CD14-positive monocyte (primary cell): ENCODE measurements at regions not wholly inside any gene's neighbourhood (a gene's known extent, or its start where the extent isn't known, plus 50 kb on each side); places are given as distances from the start of the nearest gene placed in this dataset.

Experiments
- DNase-seq, 3 donors: peaks; one replicate each; pipeline ENCODE4 v3.0.0-alpha.2; 2011 to 2022
- H2AFZ ChIP-seq: 2 replicates; pipeline ENCODE4 v1.6.0; 2012; ENCODE audit warnings: mild to moderate bottlenecking, low read depth, low read length, inconsistent platforms; ENCODE audit not compliant: insufficient read depth, poor library complexity, severe bottlenecking
- H3K27ac ChIP-seq, 2 donors: 1 replicate in 1 of 2; 2 replicates in 1 of 2; pipeline ENCODE4 v1.5.1; 2012 to 2013; ENCODE audit warnings: low read length in 2 of 2, control low read depth in 1 of 2, inconsistent platforms in 1 of 2, low read depth in 1 of 2, mild to moderate bottlenecking in 1 of 2
- H3K27me3 ChIP-seq, 2 donors: one replicate each; pipeline versions ENCODE4 v1.6.0 to v1.6.1; 2011 to 2013; ENCODE audit warnings: low read length in 2 of 2; ENCODE audit not compliant: control insufficient read depth in 2 of 2, insufficient read depth in 2 of 2
- H3K36me3 ChIP-seq, 2 donors: replicated peaks in 1 of 2; 1 replicate in 1 of 2; 2 replicates in 1 of 2; pipeline versions ENCODE4 v1.5.1 to v1.6.1; 2012 to 2013; ENCODE audit warnings: low read length in 2 of 2, control low read depth in 1 of 2, inconsistent platforms in 1 of 2, mild to moderate bottlenecking in 1 of 2; ENCODE audit not compliant: insufficient read depth in 2 of 2, control insufficient read depth in 1 of 2
- H3K4me1 ChIP-seq, 2 donors: 1 replicate in 1 of 2; 2 replicates in 1 of 2; pipeline versions ENCODE4 v1.5.1 to v1.6.1; 2012 to 2013; ENCODE audit warnings: low read length in 2 of 2, control low read depth in 1 of 2, inconsistent platforms in 1 of 2, mild to moderate bottlenecking in 1 of 2, moderate library complexity in 1 of 2; ENCODE audit not compliant: insufficient read depth in 2 of 2, control insufficient read depth in 1 of 2
- H3K4me2 ChIP-seq: replicated peaks from 2 replicates; pipeline ENCODE3; 2012; ENCODE audit warnings: low read length, moderate library complexity, mild to moderate bottlenecking; ENCODE audit not compliant: poor library complexity, severe bottlenecking; ENCODE audit errors: extremely low read depth
- H3K4me3 ChIP-seq, 3 experiments: fragments of 200-600 bp in 1 of 3; sonication (generic) in 1 of 3; replicated peaks in 1 of 3; 1 replicate in 2 of 3; 2 replicates in 1 of 3; pipeline ENCODE4 v1.5.1; 2011 to 2013; ENCODE audit warnings: low read length in 3 of 3, mild to moderate bottlenecking in 3 of 3, control low read depth in 2 of 3, low read depth in 2 of 3, inconsistent platforms in 1 of 3, moderate library complexity in 1 of 3
- H3K79me2 ChIP-seq: 2 replicates; pipeline ENCODE4 v1.6.0; 2012; ENCODE audit warnings: mild to moderate bottlenecking, control low read depth, inconsistent platforms, low read length, moderate library complexity; ENCODE audit not compliant: insufficient read depth
- H3K9ac ChIP-seq: 2 replicates; pipeline ENCODE4 v1.6.0; 2017; ENCODE audit warnings: low read length, mild to moderate bottlenecking; ENCODE audit not compliant: insufficient read depth, poor library complexity, severe bottlenecking
- H3K9me3 ChIP-seq, 2 donors: replicated peaks in 1 of 2; 1 replicate in 1 of 2; 2 replicates in 1 of 2; pipeline versions ENCODE4 v1.5.1 to v1.6.1; 2012 to 2013; ENCODE audit warnings: low read length in 2 of 2, control low read depth in 1 of 2; ENCODE audit not compliant: control insufficient read depth in 1 of 2, insufficient read depth in 1 of 2
- H4K20me1 ChIP-seq: 2 replicates; pipeline ENCODE4 v1.6.0; 2012; ENCODE audit warnings: mild to moderate bottlenecking, low read length, control low read depth, moderate library complexity; ENCODE audit not compliant: insufficient read depth
- H3K27ac Mint-ChIP-seq, 7 donors: one replicate each; pipeline ENCODE4 v1.8.0; 2020; ENCODE audit warnings: mild to moderate bottlenecking in 7 of 7, mixed read lengths in 7 of 7, moderate library complexity in 6 of 7, inconsistent platforms in 2 of 7
- H3K27me3 Mint-ChIP-seq, 3 donors: one replicate each; pipeline ENCODE4 v1.8.0; 2021 to 2022; ENCODE audit warnings: low read depth in 3 of 3, mild to moderate bottlenecking in 3 of 3, mixed read lengths in 3 of 3, moderate library complexity in 3 of 3, inconsistent platforms in 1 of 3
- H3K36me3 Mint-ChIP-seq, 2 donors: one replicate each; pipeline ENCODE4 v1.8.0; 2020; ENCODE audit warnings: mixed read lengths in 2 of 2, inconsistent platforms in 1 of 2, mild to moderate bottlenecking in 1 of 2
- H3K4me1 Mint-ChIP-seq: one replicate; pipeline ENCODE4 v1.8.0; 2020; ENCODE audit warnings: mild to moderate bottlenecking, mixed read lengths
- H3K4me3 Mint-ChIP-seq, 2 donors: one replicate each; pipeline ENCODE4 v1.8.0; 2020; ENCODE audit warnings: mild to moderate bottlenecking in 2 of 2, mixed read lengths in 2 of 2, moderate library complexity in 1 of 2
- H3K9me3 Mint-ChIP-seq, 7 donors: one replicate each; pipeline ENCODE4 v1.8.0; 2020 to 2022; ENCODE audit warnings: mixed read lengths in 7 of 7, mild to moderate bottlenecking in 6 of 7, moderate library complexity in 6 of 7, inconsistent platforms in 2 of 7
- CTCF ChIP-seq: fragments of 200-600 bp; IDR thresholded peaks from one replicate; pipeline ENCODE4 v1.8.0; 2022; ENCODE audit warnings: antibody characterized with exemption, mild to moderate bottlenecking
- WGBS: methylation state at CpG from one replicate; pipeline ENCODE4 v1.1.5; 2013; ENCODE audit warnings: missing lambda C conversion rate; ENCODE audit not compliant: insufficient coverage; 5-methylcytosine and 5-hydroxymethylcytosine counted together
- intact Hi-C, 2 donors: fragments of 100-400 bp; cut with micrococcal nuclease; formaldehyde crosslinking; loops; one replicate each; pipeline versions ENCODE4 v1.15.0 to v1.15.1; 2023

DNA sequence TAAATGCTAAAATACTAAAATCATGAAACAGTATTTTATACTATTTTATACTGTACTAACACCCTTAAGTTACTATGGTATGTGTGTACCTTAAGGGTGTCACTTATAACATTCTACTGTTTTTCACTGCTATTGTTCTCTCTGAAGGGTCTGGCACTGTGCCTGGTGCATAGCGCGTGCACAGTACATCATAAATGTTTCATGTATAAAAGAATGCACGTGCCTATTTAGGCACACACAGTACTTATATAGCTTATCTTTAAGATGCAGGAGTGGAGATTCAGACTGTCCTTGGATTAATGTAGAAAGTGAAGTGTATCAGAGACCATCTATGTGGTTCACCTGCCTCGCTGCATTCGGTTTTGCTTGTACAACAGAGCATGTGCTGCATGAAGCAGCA lies 64.0 kb upstream of the SGK1 start:
- Histone ChIP-seq H3K4me2 (no peak overlapping the region), H3K79me2 (no peaks in the 10 kb centered on the region), H3K27ac (no peak overlapping the region), H4K20me1 (no peaks in the 10 kb centered on the region), H3K9ac (no peak overlapping the region), H2AFZ (no peak overlapping the region), H3K4me3 (no peak overlapping the region), H3K27me3 (no peaks in the 10 kb centered on the region), H3K36me3 (no peaks in the 10 kb centered on the region), H3K9me3 (no peaks in the 10 kb centered on the region), H3K4me1 (peaks cover under 1 to 9% of the 10 kb centered on the region in 2 donors)
- H3K27ac Mint-ChIP-seq, result no peak overlapping the region
- no peak overlapping the region for H3K4me3 Mint-ChIP-seq
- peaks cover 0 to 7% (median 3%) of the 10 kb centered on the region in 7 donors for H3K9me3 Mint-ChIP-seq
- no peak for DNase-seq
- H3K36me3 Mint-ChIP-seq, result peaks cover 2 to 3% of the 10 kb centered on the region in 2 donors
- H3K4me1 Mint-ChIP-seq, result peaks cover 12% of the 10 kb centered on the region
- intact Hi-C loops, result loop anchor here in 1 of 2 donors (10.0 kb wide), 1 partner anchor 53 kb away; no protein-coding TSS in a partner anchor
- no peak for TF ChIP-seq CTCF
- peaks cover 0 to 2% (median 0%) of the 10 kb centered on the region in 3 donors for H3K27me3 Mint-ChIP-seq
- 100% methylated on average over 2 of the region's 5 CpGs for WGBS

- DNase-seq, result no peak
- whole genome bisulfite sequencing, result no CpG with 5 or more reads among the region's 1 CpG
- H3K9me3 Mint-ChIP-seq, result peaks cover 0 to 3% (median 0%) of the 10 kb centered on the region in 7 donors
- H3K79me2 ChIP-seq, result no peaks in the 10 kb centered on the region
- H3K4me1 ChIP-seq, result peaks cover 23 to 33% of the 10 kb centered on the region in 2 donors
- H3K4me1 Mint-ChIP-seq, result peaks cover 33% of the 10 kb centered on the region
- peak overlapping the region in 3 of 7 donors; percentile 30 to 75 (median 31) for H3K27ac Mint-ChIP-seq
- peaks cover 3 to 5% of the 10 kb centered on the region in 2 donors for H3K36me3 Mint-ChIP-seq
- no peak overlapping the region for H3K4me2 ChIP-seq
- H2AFZ ChIP-seq, result no peak overlapping the region
- no peak overlapping the region for H3K4me3 Mint-ChIP-seq
- no peak overlapping the region for H3K4me3 ChIP-seq
- TF ChIP-seq CTCF, result no peak
- H3K27ac ChIP-seq, result no peak overlapping the region
- H3K9me3 ChIP-seq, result no peaks in the 10 kb centered on the region
- H4K20me1 ChIP-seq, result no peaks in the 10 kb centered on the region
- intact Hi-C loops, result loop anchor here in 1 of 2 donors (10.0 kb wide), 1 partner anchor 135 kb away; no protein-coding TSS in a partner anchor
- peaks cover 0 to 4% (median 2%) of the 10 kb centered on the region in 3 donors for H3K27me3 Mint-ChIP-seq
- no peaks in the 10 kb centered on the region for H3K36me3 ChIP-seq
- H3K27me3 ChIP-seq, result no peaks in the 10 kb centered on the region
- H3K9ac ChIP-seq, result no peak overlapping the region
These were observed 61.7 kb upstream of the SGK1 start for GRCh38 chr6:134379599-134379998.
